ENCODE measurements at regions not wholly inside any gene's neighbourhood (a gene's known extent, or its start where the extent isn't known, plus 50 kb on each side); places are given as distances from the start of the nearest gene placed in this dataset.

DNA sequence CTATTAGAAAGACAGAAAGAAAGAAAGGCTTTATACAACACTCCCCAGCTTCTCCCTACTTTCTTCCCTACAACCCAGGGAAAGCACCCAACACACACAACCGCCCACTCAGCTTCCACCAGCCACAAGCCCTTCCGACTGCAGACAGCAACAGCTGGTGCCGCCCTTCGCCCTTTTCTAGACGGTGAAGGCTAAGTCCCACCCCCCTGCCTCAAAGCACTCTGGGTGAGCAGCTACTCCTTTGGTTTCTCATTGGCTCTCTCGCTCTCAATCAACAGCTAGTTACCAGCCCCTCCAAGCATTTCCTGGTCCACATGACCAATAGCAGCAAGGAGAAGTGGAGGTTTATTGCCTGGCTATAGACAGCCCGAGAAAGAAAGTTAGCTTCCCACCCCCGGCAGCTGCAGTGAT, 230.1 kb upstream of the MOCS1 start:
- 51% methylated on average over 8 of the region's 8 CpGs for WGBS (ENCODE audit: low lambda C conversion rate)
- no peaks in the 10 kb centered on the region for H3K27me3 ChIP-seq (ENCODE audit: insufficient read depth)
- no peak overlapping the region for H3K4me3 ChIP-seq (ENCODE audit: low read depth in 2 of 2, low read length in 1 of 2)
- DNase-seq: no peak
- H4K20me1 ChIP-seq (ENCODE audit: insufficient read depth): no peaks in the 10 kb centered on the region
- TF ChIP-seq CHD2 (IDR thresholded peaks at IDR 0.05; ENCODE audit: low read length, partially characterized antibody) (no peak), MEF2A (IDR thresholded peaks at IDR 0.05; ENCODE audit: borderline replicate concordance, low read depth) (no peak), FOXM1 (IDR thresholded peaks at IDR 0.05; ENCODE audit: low read depth) (no peak), ELF1 (IDR thresholded peaks at IDR 0.05) (no peak), EP300 (IDR thresholded peaks at IDR 0.05; ENCODE audit: borderline replicate concordance in 1 of 2, low read depth in 1 of 2, low read length in 1 of 2) (no peak), NFIC (IDR thresholded peaks at IDR 0.05; ENCODE audit: borderline replicate concordance) (no peak), MXI1 (IDR thresholded peaks at IDR 0.05; ENCODE audit: low read depth, low read length) (no peak), JUND (IDR thresholded peaks at IDR 0.05) (no peak), SIN3A (IDR thresholded peaks at IDR 0.05; ENCODE audit: borderline replicate concordance, low read depth, low read length) (no peak), USF2 (IDR thresholded peaks at IDR 0.05; ENCODE audit: borderline replicate concordance, low read depth, low read length) (no peak), REST (IDR thresholded peaks at IDR 0.05; ENCODE audit: low read depth, low read length) (no peak), RXRA (IDR thresholded peaks at IDR 0.05; ENCODE audit: borderline replicate concordance, low read depth) (no peak), YY1 (IDR thresholded peaks at IDR 0.05; ENCODE audit: low read depth) (no peak), GATA2 (CRISPR knock-in tag; IDR thresholded peaks at IDR 0.05) (no peak), CTCF (IDR thresholded peaks at IDR 0.05) (no peak)
- TF ChIP-seq, protein P1, sequence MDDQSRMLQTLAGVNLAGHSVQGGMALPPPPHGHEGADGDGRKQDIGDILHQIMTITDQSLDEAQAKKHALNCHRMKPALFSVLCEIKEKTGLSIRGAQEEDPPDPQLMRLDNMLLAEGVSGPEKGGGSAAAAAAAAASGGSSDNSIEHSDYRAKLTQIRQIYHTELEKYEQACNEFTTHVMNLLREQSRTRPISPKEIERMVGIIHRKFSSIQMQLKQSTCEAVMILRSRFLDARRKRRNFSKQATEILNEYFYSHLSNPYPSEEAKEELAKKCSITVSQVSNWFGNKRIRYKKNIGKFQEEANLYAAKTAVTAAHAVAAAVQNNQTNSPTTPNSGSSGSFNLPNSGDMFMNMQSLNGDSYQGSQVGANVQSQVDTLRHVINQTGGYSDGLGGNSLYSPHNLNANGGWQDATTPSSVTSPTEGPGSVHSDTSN (IDR thresholded peaks at IDR 0.05): no peak
- TF ChIP-seq, protein P2, sequence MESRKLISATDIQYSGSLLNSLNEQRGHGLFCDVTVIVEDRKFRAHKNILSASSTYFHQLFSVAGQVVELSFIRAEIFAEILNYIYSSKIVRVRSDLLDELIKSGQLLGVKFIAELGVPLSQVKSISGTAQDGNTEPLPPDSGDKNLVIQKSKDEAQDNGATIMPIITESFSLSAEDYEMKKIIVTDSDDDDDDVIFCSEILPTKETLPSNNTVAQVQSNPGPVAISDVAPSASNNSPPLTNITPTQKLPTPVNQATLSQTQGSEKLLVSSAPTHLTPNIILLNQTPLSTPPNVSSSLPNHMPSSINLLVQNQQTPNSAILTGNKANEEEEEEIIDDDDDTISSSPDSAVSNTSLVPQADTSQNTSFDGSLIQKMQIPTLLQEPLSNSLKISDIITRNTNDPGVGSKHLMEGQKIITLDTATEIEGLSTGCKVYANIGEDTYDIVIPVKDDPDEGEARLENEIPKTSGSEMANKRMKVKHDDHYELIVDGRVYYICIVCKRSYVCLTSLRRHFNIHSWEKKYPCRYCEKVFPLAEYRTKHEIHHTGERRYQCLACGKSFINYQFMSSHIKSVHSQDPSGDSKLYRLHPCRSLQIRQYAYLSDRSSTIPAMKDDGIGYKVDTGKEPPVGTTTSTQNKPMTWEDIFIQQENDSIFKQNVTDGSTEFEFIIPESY (IDR thresholded peaks at IDR 0.05; ENCODE audit: borderline replicate concordance, low read depth): no peak
- no peaks in the 10 kb centered on the region for H3K9me3 ChIP-seq
- ChIA-PET CTCF (no interaction called here), POLR2A (no interaction called here)
- H2AFZ ChIP-seq (ENCODE audit: low read depth): no peak overlapping the region
- no peaks in the 10 kb centered on the region for H3K9me2 ChIP-seq
- H3K4me1 ChIP-seq (ENCODE audit: control insufficient read depth in 1 of 2, insufficient read depth in 2 of 2, low read depth in 1 of 2, low read length in 1 of 2): no peaks in the 10 kb centered on the region
- no peak overlapping the region for H3K4me2 ChIP-seq
- no peaks in the 10 kb centered on the region for H3K36me3 ChIP-seq (replicated peaks in 1 of 2; ENCODE audit: control insufficient read depth in 1 of 2, insufficient read depth in 2 of 2, low read length in 1 of 2)
- H3K79me2 ChIP-seq (ENCODE audit: insufficient read depth): no peaks in the 10 kb centered on the region
- no peaks in the 10 kb centered on the region for H3F3A ChIP-seq (replicated peaks; ENCODE audit: insufficient read depth)
- no peak overlapping the region for H3K9ac ChIP-seq
- no peak overlapping the region for H3K27ac ChIP-seq (ENCODE audit: low read depth in 2 of 2, low read length in 1 of 2)
